ENCODE measurements at regions not wholly inside any gene's neighbourhood (a gene's known extent, or its start where the extent isn't known, plus 50 kb on each side); places are given as distances from the start of the nearest gene placed in this dataset.

GRCh38 chr2:177119099-177119498, 93.5 kb upstream of the HNRNPA3 start:
- no peak for TF ChIP-seq CTCF (conservative IDR thresholded peaks at IDR 0.05 in 1 of 2, IDR thresholded peaks at IDR 0.05 in 1 of 2; ENCODE audit: extremely low read depth in 1 of 2, insufficient read depth in 1 of 2, low read depth in 1 of 2, low read length in 2 of 2)
- TF ChIP-seq EZH2 (IDR thresholded peaks at IDR 0.05; ENCODE audit: borderline replicate concordance, low read length): no peak
